WTC11 (cell line): ENCODE measurements at regions not wholly inside any gene's neighbourhood (a gene's known extent, or its start where the extent isn't known, plus 50 kb on each side); places are given as distances from the start of the nearest gene placed in this dataset.

Source experiments
- ATAC-seq: fragments of 200-7000 bp; cut with Tn5 transposase; 2 replicates; pipeline ENCODE4 v1.10.0; 2021; ENCODE audit warnings: mild to moderate bottlenecking, moderate library complexity
- CTCF ChIA-PET: fragments of 300-600 bp; sonication (Branson Sonifier 250); formaldehyde crosslinking; loops from one replicate; lab custom pipeline; 2021; ENCODE audit warnings: antibody characterized with exemption; lab: Charles Lee
- POLR2A ChIA-PET: fragments of 350-600 bp; sonication (Branson Sonifier 250); formaldehyde crosslinking; loops from one replicate; lab custom pipeline; 2021; ENCODE audit warnings: antibody characterized with exemption; lab: Charles Lee
- DNase-seq: peaks from one replicate; pipeline ENCODE4 v3.0.0; 2021; ENCODE audit warnings: low spot score
- H3K27ac Mint-ChIP-seq: 2 replicates; pipeline ENCODE4 v1.8.0; 2021; ENCODE audit warnings: mixed read lengths
- H3K27me3 Mint-ChIP-seq: 2 replicates; pipeline ENCODE4 v1.8.0; 2021; ENCODE audit warnings: low read depth, mild to moderate bottlenecking, moderate library complexity, mixed read lengths
- H3K36me3 Mint-ChIP-seq: 2 replicates; pipeline ENCODE4 v1.8.0; 2021; ENCODE audit warnings: mixed read lengths
- H3K4me1 Mint-ChIP-seq: 2 replicates; pipeline ENCODE4 v1.8.0; 2022; ENCODE audit warnings: mixed read lengths
- H3K4me3 Mint-ChIP-seq: 2 replicates; pipeline ENCODE4 v1.8.0; 2021; ENCODE audit warnings: mild to moderate bottlenecking, moderate library complexity, mixed read lengths
- H3K9me3 Mint-ChIP-seq: 2 replicates; pipeline ENCODE4 v1.8.0; 2021; ENCODE audit warnings: mixed read lengths
- ATF1 ChIP-seq: sonication (generic); formaldehyde crosslinking; IDR thresholded peaks from 2 replicates; pipeline ENCODE4 v1.8.1; 2023; ENCODE audit warnings: mild to moderate bottlenecking, moderate library complexity, missing genetic modification reagents
- ATF2 ChIP-seq: sonication (generic); formaldehyde crosslinking; IDR thresholded peaks from 2 replicates; pipeline ENCODE4 v1.8.1; 2022; ENCODE audit warnings: low read depth, missing genetic modification reagents, borderline replicate concordance
- CBFB ChIP-seq: sonication (generic); formaldehyde crosslinking; IDR thresholded peaks from 2 replicates; pipeline ENCODE4 v1.8.1; 2022; ENCODE audit warnings: mild to moderate bottlenecking, low read depth, missing genetic modification reagents
- CREM ChIP-seq: sonication (generic); formaldehyde crosslinking; IDR thresholded peaks from 2 replicates; pipeline ENCODE4 v1.8.1; 2022; ENCODE audit warnings: mild to moderate bottlenecking, missing genetic modification reagents, moderate library complexity
- FOXJ3 ChIP-seq: sonication (generic); formaldehyde crosslinking; IDR thresholded peaks from 2 replicates; pipeline ENCODE4 v1.9.0; 2021; ENCODE audit warnings: missing genetic modification reagents, mild to moderate bottlenecking, borderline replicate concordance
- GABPB1 ChIP-seq: sonication (generic); formaldehyde crosslinking; IDR thresholded peaks from 2 replicates; pipeline ENCODE4 v1.8.1; 2023; ENCODE audit warnings: mild to moderate bottlenecking, missing genetic modification reagents
- GRHL2 ChIP-seq: fragments of 250-450 bp; sonication (Bioruptor Pico); IDR thresholded peaks from 2 replicates; pipeline ENCODE4 v1.8.0; 2022; ENCODE audit warnings: mild to moderate bottlenecking, moderate library complexity; ENCODE audit not compliant: insufficient replicate concordance, severe bottlenecking
- HMGA2 ChIP-seq: fragments of 250-450 bp; sonication (Bioruptor Pico); IDR thresholded peaks from 2 replicates; pipeline ENCODE4 v1.4.0; 2021; ENCODE audit warnings: mild to moderate bottlenecking, moderate library complexity
- JAZF1 ChIP-seq: fragments of 250-450 bp; sonication (Bioruptor Pico); IDR thresholded peaks from 2 replicates; pipeline ENCODE4 v1.9.0; 2021; ENCODE audit warnings: moderate library complexity, mild to moderate bottlenecking, inconsistent platforms
- NR2C2 ChIP-seq: sonication (generic); formaldehyde crosslinking; IDR thresholded peaks from 2 replicates; pipeline ENCODE4 v1.8.0; 2022; ENCODE audit warnings: mild to moderate bottlenecking, missing genetic modification reagents
- OVOL2 ChIP-seq: fragments of 250-450 bp; sonication (Bioruptor Pico); IDR thresholded peaks from 2 replicates; pipeline ENCODE4 v1.9.0; 2021; ENCODE audit warnings: mild to moderate bottlenecking, borderline replicate concordance
- PRRX2 ChIP-seq: fragments of 250-450 bp; sonication (Bioruptor Pico); IDR thresholded peaks from 2 replicates; pipeline ENCODE4 v1.8.0; 2021; ENCODE audit warnings: mild to moderate bottlenecking
- SMAD4 ChIP-seq: sonication (generic); formaldehyde crosslinking; IDR thresholded peaks from 2 replicates; pipeline ENCODE4 v1.8.0; 2022; ENCODE audit warnings: mild to moderate bottlenecking, missing genetic modification reagents
- SOX15 ChIP-seq: fragments of 250-450 bp; sonication (Bioruptor Pico); IDR thresholded peaks from 2 replicates; pipeline ENCODE4 v1.9.0; 2021; ENCODE audit warnings: mild to moderate bottlenecking
- TEAD1 ChIP-seq: sonication (generic); formaldehyde crosslinking; IDR thresholded peaks from 2 replicates; pipeline ENCODE4 v1.8.0; 2022; ENCODE audit warnings: mild to moderate bottlenecking, missing genetic modification reagents
- ZNF138 ChIP-seq: sonication (generic); formaldehyde crosslinking; conservative IDR thresholded peaks from 2 replicates; pipeline ENCODE4 v1.8.1; 2022; ENCODE audit warnings: mild to moderate bottlenecking, moderate library complexity, missing genetic modification reagents
- ZNF396 ChIP-seq: fragments of 250-450 bp; sonication (Bioruptor Pico); IDR thresholded peaks from 2 replicates; pipeline ENCODE4 v1.8.0; 2021; ENCODE audit warnings: mild to moderate bottlenecking, moderate library complexity, borderline replicate concordance
- ZNF416 ChIP-seq: fragments of 250-450 bp; sonication (Bioruptor Pico); IDR thresholded peaks from 2 replicates; pipeline ENCODE4 v1.9.0; 2021; ENCODE audit warnings: mild to moderate bottlenecking, inconsistent platforms
- ZSCAN18 ChIP-seq: fragments of 250-450 bp; sonication (Bioruptor Pico); IDR thresholded peaks from 2 replicates; pipeline ENCODE4 v2.1.2; 2022; ENCODE audit warnings: mild to moderate bottlenecking, moderate library complexity
- TF ChIP-seq, protein P1 (sequence below): sonication (generic); formaldehyde crosslinking; IDR thresholded peaks from 2 replicates; pipeline ENCODE4 v1.8.0; 2022; ENCODE audit warnings: mild to moderate bottlenecking, missing genetic modification reagents
- TF ChIP-seq, protein P2 (sequence below): sonication (generic); formaldehyde crosslinking; IDR thresholded peaks from 2 replicates; pipeline ENCODE4 v1.8.1; 2023; ENCODE audit warnings: mild to moderate bottlenecking, missing genetic modification reagents
- TF ChIP-seq, protein P3 (sequence below): sonication (generic); formaldehyde crosslinking; IDR thresholded peaks from 2 replicates; pipeline ENCODE4 v1.8.1; 2022; ENCODE audit warnings: mild to moderate bottlenecking, moderate library complexity, missing genetic modification reagents

- TF ChIP-seq, protein P1, sequence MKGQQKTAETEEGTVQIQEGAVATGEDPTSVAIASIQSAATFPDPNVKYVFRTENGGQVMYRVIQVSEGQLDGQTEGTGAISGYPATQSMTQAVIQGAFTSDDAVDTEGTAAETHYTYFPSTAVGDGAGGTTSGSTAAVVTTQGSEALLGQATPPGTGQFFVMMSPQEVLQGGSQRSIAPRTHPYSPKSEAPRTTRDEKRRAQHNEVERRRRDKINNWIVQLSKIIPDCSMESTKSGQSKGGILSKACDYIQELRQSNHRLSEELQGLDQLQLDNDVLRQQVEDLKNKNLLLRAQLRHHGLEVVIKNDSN: no peak
- TF ChIP-seq CREM (CRISPR knock-in tag) (no peak), ZNF416 (CRISPR knock-in tag) (no peak), ATF1 (CRISPR knock-in tag) (no peak), ZNF138 (CRISPR knock-in tag) (no peak), ZSCAN18 (CRISPR knock-in tag) (no peak), ZNF396 (CRISPR knock-in tag) (no peak), FOXJ3 (CRISPR knock-in tag) (no peak)
These were observed 451.2 kb downstream of the MN1 start (continued) for GRCh38 chr22:27350306-27350705.

DNA sequence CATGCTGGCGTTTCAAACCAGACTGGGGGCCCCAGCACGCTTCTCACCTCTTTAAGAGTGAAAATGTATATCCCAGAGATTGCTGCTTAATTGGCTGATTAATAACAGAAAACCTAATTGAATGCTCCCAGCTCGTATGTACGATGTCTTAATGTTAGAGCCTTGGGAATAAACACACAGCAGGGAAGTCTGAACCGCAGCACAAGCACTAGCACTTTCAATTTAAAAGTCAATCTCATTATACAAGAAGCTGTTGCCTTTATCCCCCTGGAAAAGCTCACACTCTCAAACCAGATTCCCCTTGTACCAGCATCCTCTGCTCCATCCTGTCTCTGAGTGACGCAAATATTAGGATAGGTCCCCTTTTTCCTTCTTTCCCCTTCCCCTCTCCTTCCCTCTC lies 449.1 kb downstream of the MN1 start:
- ATAC-seq: no peak
- H3K4me1 Mint-ChIP-seq: peaks cover 14% of the 10 kb centered on the region
- DNase-seq: no peak
- TF ChIP-seq, protein P2, sequence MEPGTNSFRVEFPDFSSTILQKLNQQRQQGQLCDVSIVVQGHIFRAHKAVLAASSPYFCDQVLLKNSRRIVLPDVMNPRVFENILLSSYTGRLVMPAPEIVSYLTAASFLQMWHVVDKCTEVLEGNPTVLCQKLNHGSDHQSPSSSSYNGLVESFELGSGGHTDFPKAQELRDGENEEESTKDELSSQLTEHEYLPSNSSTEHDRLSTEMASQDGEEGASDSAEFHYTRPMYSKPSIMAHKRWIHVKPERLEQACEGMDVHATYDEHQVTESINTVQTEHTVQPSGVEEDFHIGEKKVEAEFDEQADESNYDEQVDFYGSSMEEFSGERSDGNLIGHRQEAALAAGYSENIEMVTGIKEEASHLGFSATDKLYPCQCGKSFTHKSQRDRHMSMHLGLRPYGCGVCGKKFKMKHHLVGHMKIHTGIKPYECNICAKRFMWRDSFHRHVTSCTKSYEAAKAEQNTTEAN: no peak
- TF ChIP-seq GRHL2 (CRISPR knock-in tag) (no peak), HMGA2 (CRISPR knock-in tag) (no peak), JAZF1 (no peak), PRRX2 (CRISPR knock-in tag) (no peak), NR2C2 (CRISPR knock-in tag) (no peak)
- H3K27ac Mint-ChIP-seq: no peak overlapping the region
- peaks cover 16% of the 10 kb centered on the region for H3K27me3 Mint-ChIP-seq
- peaks cover 21% of the 10 kb centered on the region for H3K36me3 Mint-ChIP-seq
- POLR2A ChIA-PET: no interaction called here
- CTCF ChIA-PET: no interaction called here
- no peak overlapping the region for H3K4me3 Mint-ChIP-seq
- peaks cover 39% of the 10 kb centered on the region for H3K9me3 Mint-ChIP-seq

DNA sequence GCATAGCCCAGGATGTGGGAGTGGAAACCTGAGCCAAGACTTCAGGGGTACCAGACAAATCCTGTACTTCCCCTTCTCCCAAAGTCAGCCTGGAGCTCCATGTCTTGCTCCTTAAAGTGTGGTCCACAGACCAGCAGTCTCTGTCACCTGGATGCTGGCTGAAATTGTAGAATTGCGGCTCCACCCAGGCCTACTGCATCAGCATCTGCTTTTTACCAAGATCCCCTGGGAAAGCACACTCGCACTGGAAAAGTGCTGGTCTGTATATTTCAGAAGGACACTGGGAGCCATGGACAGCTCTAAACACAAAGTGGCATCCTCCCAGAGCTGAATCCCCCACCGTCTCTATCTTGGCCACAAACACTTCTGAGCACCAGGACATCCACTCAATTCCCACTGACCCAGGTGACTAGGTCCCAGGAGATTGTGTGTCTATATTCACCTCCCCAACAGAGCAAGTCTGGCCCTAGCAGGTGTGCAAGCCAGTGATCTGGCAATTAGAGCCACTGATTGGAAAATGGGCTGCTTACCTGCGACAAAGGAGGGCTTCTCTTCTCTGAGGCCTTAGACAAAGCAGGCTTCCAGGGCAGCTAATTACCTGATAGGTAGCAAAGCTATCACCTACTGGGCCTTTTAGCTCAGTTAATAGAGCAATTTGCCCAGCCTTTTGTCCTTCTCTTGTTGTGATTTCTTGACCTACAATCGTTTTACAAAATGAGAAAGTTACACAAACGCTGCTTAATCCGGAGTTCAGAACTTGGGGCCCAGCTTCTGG lies 443.3 kb downstream of the MN1 start:
- H3K27me3 Mint-ChIP-seq: peaks cover 33% of the 10 kb centered on the region
- CTCF ChIA-PET: interaction anchor here (0.9 kb wide), 1 partner anchor 435 kb away, joined by 3 read pairs; no protein-coding TSS in a partner anchor

More for the DNA sequence above, 443.3 kb downstream of the MN1 start:
- peaks cover 21% of the 10 kb centered on the region for H3K9me3 Mint-ChIP-seq
- H3K4me3 Mint-ChIP-seq: no peak overlapping the region
- DNase-seq (no peak), ATAC-seq (peak; percentile 56; the same call in 1 of the 2 replicates)
- peaks cover 4% of the 10 kb centered on the region; the same call in 1 of the 2 replicates for H3K4me1 Mint-ChIP-seq
- POLR2A ChIA-PET: no interaction called here
- no peak overlapping the region for H3K27ac Mint-ChIP-seq
- H3K36me3 Mint-ChIP-seq: peaks cover 14% of the 10 kb centered on the region
- TF ChIP-seq ZSCAN18 (CRISPR knock-in tag): no peak
- TF ChIP-seq SMAD4 (CRISPR knock-in tag): no peak
- no peak for TF ChIP-seq PRRX2 (CRISPR knock-in tag)
- TF ChIP-seq, protein P2: no peak
- TF ChIP-seq, protein P3, sequence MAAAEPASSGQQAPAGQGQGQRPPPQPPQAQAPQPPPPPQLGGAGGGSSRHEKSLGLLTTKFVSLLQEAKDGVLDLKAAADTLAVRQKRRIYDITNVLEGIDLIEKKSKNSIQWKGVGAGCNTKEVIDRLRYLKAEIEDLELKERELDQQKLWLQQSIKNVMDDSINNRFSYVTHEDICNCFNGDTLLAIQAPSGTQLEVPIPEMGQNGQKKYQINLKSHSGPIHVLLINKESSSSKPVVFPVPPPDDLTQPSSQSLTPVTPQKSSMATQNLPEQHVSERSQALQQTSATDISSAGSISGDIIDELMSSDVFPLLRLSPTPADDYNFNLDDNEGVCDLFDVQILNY (CRISPR knock-in tag): no peak
- TF ChIP-seq TEAD1 (CRISPR knock-in tag): no peak
- TF ChIP-seq ATF2 (CRISPR knock-in tag): no peak
- TF ChIP-seq SOX15 (CRISPR knock-in tag): no peak
- TF ChIP-seq OVOL2 (CRISPR knock-in tag): no peak
- no peak for TF ChIP-seq GABPB1
- TF ChIP-seq CBFB (CRISPR knock-in tag): no peak
